T-helper 17 cell (primary cell): ENCODE measurements at regions not wholly inside any gene's neighbourhood (a gene's known extent, or its start where the extent isn't known, plus 50 kb on each side); places are given as distances from the start of the nearest gene placed in this dataset.

Experiments used
- ATAC-seq: fragments of 150-1000 bp; cut with Tn5 transposase; 2 replicates; pipeline ENCODE4 v1.10.0; 2021; ENCODE audit warnings: mild to moderate bottlenecking, moderate library complexity
- DNase-seq, 3 donors: peaks; one replicate each; pipeline versions ENCODE4 v3.0.0 to v3.0.0-alpha.2; 2020 to 2021
- H3K9me3 ChIP-seq: one replicate; pipeline ENCODE4 v1.7.0; 2013; ENCODE audit warnings: low read length, mild to moderate bottlenecking; ENCODE audit not compliant: control insufficient read depth, poor library complexity, severe bottlenecking
- H3K27ac Mint-ChIP-seq: one replicate; pipeline ENCODE4 v1.8.0; 2022; ENCODE audit warnings: mild to moderate bottlenecking, moderate library complexity, mixed read lengths
- H3K27me3 Mint-ChIP-seq: one replicate; pipeline ENCODE4 v1.8.0; 2022; ENCODE audit warnings: mixed read lengths
- H3K36me3 Mint-ChIP-seq: one replicate; pipeline ENCODE4 v1.8.0; 2022; ENCODE audit warnings: low read depth, mixed read lengths
- H3K4me1 Mint-ChIP-seq: one replicate; pipeline ENCODE4 v1.8.0; 2022; ENCODE audit warnings: mild to moderate bottlenecking, mixed read lengths
- H3K4me3 Mint-ChIP-seq: one replicate; pipeline ENCODE4 v1.8.0; 2022; ENCODE audit warnings: mild to moderate bottlenecking, moderate library complexity, mixed read lengths

- H3K4me1 Mint-ChIP-seq, result peaks cover 6% of the 10 kb centered on the region
- H3K36me3 Mint-ChIP-seq, result no peaks in the 10 kb centered on the region
- peaks cover 4% of the 10 kb centered on the region for H3K27me3 Mint-ChIP-seq
- no peak overlapping the region for H3K27ac Mint-ChIP-seq
- H3K4me3 Mint-ChIP-seq, result no peak overlapping the region
- ATAC-seq (no peak), DNase-seq (no peak)
- H3K9me3 ChIP-seq, result no peaks in the 10 kb centered on the region
Measured at GRCh38 chr2:105691947-105692390, 52.7 kb upstream of the NCK2 start.

- Mint-ChIP-seq H3K27ac (no peak overlapping the region), H3K36me3 (no peaks in the 10 kb centered on the region), H3K4me3 (no peak overlapping the region), H3K4me1 (peaks cover 6% of the 10 kb centered on the region), H3K27me3 (no peaks in the 10 kb centered on the region)
- DNase-seq (no peak), ATAC-seq (no peak)
- no peaks in the 10 kb centered on the region for H3K9me3 ChIP-seq
Measured at GRCh38 chr2:105690566-105690965, 54.1 kb upstream of the NCK2 start.

GRCh38 chr2:105689484-105689883 is 55.2 kb upstream of the NCK2 start:
- DNase-seq (no peak), ATAC-seq (no peak)
- Mint-ChIP-seq H3K27me3 (no peaks in the 10 kb centered on the region), H3K27ac (no peak overlapping the region), H3K4me3 (no peak overlapping the region), H3K4me1 (peaks cover 6% of the 10 kb centered on the region), H3K36me3 (no peaks in the 10 kb centered on the region)
- H3K9me3 ChIP-seq, result no peaks in the 10 kb centered on the region

- Mint-ChIP-seq H3K36me3 (no peaks in the 10 kb centered on the region), H3K4me1 (peaks cover 6% of the 10 kb centered on the region), H3K27me3 (no peaks in the 10 kb centered on the region), H3K27ac (no peak overlapping the region), H3K4me3 (no peak overlapping the region)
- no peaks in the 10 kb centered on the region for H3K9me3 ChIP-seq
- ATAC-seq, result no peak
- no peak for DNase-seq
Measured at GRCh38 chr2:105688946-105689345, 55.8 kb upstream of the NCK2 start.

- Mint-ChIP-seq H3K36me3 (no peaks in the 10 kb centered on the region), H3K27ac (no peak overlapping the region), H3K4me3 (no peak overlapping the region), H3K4me1 (peaks cover 8% of the 10 kb centered on the region), H3K27me3 (no peaks in the 10 kb centered on the region)
- no peaks in the 10 kb centered on the region for H3K9me3 ChIP-seq
- ATAC-seq (no peak), DNase-seq (no peak)
Measured at GRCh38 chr2:105686588-105686987, 58.1 kb upstream of the NCK2 start.

GRCh38 chr2:105683011-105683492 is 61.7 kb upstream of the NCK2 start:
- no peaks in the 10 kb centered on the region for H3K27me3 Mint-ChIP-seq
- no peak overlapping the region for H3K4me3 Mint-ChIP-seq
- no peak for ATAC-seq
- DNase-seq, result no peak
- peaks cover 11% of the 10 kb centered on the region for H3K4me1 Mint-ChIP-seq
- no peak overlapping the region for H3K27ac Mint-ChIP-seq
- H3K36me3 Mint-ChIP-seq, result no peaks in the 10 kb centered on the region
- H3K9me3 ChIP-seq, result no peaks in the 10 kb centered on the region

- Mint-ChIP-seq H3K27me3 (peaks cover 2% of the 10 kb centered on the region), H3K27ac (no peak overlapping the region), H3K36me3 (no peaks in the 10 kb centered on the region), H3K4me1 (peaks cover 11% of the 10 kb centered on the region), H3K4me3 (no peak overlapping the region)
- DNase-seq (no peak), ATAC-seq (no peak)
- H3K9me3 ChIP-seq, result no peaks in the 10 kb centered on the region
Measured at GRCh38 chr2:105682401-105682800, 62.3 kb upstream of the NCK2 start.

- Mint-ChIP-seq H3K4me3 (no peak overlapping the region), H3K4me1 (peaks cover 11% of the 10 kb centered on the region), H3K36me3 (no peaks in the 10 kb centered on the region), H3K27me3 (peaks cover 7% of the 10 kb centered on the region), H3K27ac (no peak overlapping the region)
- DNase-seq, result no peak
- peak; percentile 20 for ATAC-seq
- H3K9me3 ChIP-seq, result no peaks in the 10 kb centered on the region
Measured at GRCh38 chr2:105681927-105682326, 62.8 kb upstream of the NCK2 start.

GRCh38 chr2:105680357-105680756 is 64.4 kb upstream of the NCK2 start:
- no peak for ATAC-seq
- Mint-ChIP-seq H3K4me1 (peaks cover 11% of the 10 kb centered on the region), H3K36me3 (no peaks in the 10 kb centered on the region), H3K4me3 (no peak overlapping the region), H3K27me3 (peaks cover 9% of the 10 kb centered on the region), H3K27ac (no peak overlapping the region)
- H3K9me3 ChIP-seq, result no peaks in the 10 kb centered on the region
- DNase-seq, result no peak

DNA sequence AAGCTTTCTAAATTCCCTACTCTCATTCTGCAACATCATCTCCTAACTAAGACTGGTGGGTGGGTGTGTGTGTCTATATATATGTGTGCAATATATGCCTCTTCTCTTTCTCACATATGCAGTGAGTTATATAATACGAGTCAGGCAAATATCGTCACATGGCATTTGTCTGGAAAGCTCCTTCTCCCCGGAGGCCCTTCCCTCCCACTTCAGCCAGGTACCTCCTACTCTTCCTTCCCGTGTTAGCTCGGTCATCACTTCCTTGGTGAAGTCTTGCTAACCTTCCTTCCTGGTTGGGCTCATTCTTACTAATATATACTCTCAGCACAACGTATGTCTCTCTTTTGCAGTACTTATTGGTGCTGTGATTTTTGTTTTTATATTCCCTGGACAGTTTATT is 66.4 kb upstream of the NCK2 start:
- Mint-ChIP-seq H3K27ac (no peak overlapping the region), H3K4me1 (peaks cover 20% of the 10 kb centered on the region), H3K36me3 (no peaks in the 10 kb centered on the region), H3K27me3 (peaks cover 9% of the 10 kb centered on the region), H3K4me3 (no peak overlapping the region)
- no peaks in the 10 kb centered on the region for H3K9me3 ChIP-seq
- ATAC-seq (no peak), DNase-seq (no peak)

DNA sequence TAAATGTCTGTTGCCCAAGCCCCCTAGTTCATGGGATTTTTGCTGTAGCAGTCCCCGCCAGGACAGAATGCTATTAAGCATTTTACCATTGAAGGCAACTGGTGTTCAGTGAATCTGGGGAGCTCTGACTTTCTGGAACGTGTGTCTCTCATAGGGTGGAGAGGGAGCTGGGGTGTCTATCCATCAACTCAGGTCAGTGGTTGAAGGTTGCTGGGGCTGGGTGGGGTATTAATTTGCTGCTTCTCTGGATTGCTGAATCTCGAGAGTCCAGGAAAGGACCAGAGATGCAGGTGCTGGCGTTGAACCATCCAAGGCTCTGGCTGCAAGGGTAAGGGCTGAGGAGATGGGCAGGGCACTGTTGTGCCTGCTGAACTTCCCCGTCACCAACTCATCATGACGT is 66.8 kb upstream of the NCK2 start:
- DNase-seq, result no peak
- Mint-ChIP-seq H3K27ac (no peak overlapping the region), H3K4me1 (peaks cover 20% of the 10 kb centered on the region), H3K27me3 (peaks cover 9% of the 10 kb centered on the region), H3K4me3 (no peak overlapping the region), H3K36me3 (no peaks in the 10 kb centered on the region)
- no peak for ATAC-seq
- H3K9me3 ChIP-seq, result no peaks in the 10 kb centered on the region

- H3K27ac Mint-ChIP-seq, result no peak overlapping the region
- DNase-seq, result no peak
- peaks cover 9% of the 10 kb centered on the region for H3K27me3 Mint-ChIP-seq
- peaks cover 16% of the 10 kb centered on the region for H3K4me1 Mint-ChIP-seq
- ATAC-seq, result no peak
- H3K9me3 ChIP-seq, result no peaks in the 10 kb centered on the region
- no peak overlapping the region for H3K4me3 Mint-ChIP-seq
- H3K36me3 Mint-ChIP-seq, result no peaks in the 10 kb centered on the region
Measured at GRCh38 chr2:105675841-105676240, 68.9 kb upstream of the NCK2 start.

GRCh38 chr2:105674859-105675541 is 69.7 kb upstream of the NCK2 start:
- H3K27ac Mint-ChIP-seq, result peak overlapping the region; percentile 74
- H3K27me3 Mint-ChIP-seq, result peaks cover 9% of the 10 kb centered on the region
- H3K4me1 Mint-ChIP-seq, result peaks cover 16% of the 10 kb centered on the region
- DNase-seq (no peak), ATAC-seq (peak; percentile 67)
- no peaks in the 10 kb centered on the region for H3K9me3 ChIP-seq
- no peak overlapping the region for H3K4me3 Mint-ChIP-seq
- no peaks in the 10 kb centered on the region for H3K36me3 Mint-ChIP-seq

DNA sequence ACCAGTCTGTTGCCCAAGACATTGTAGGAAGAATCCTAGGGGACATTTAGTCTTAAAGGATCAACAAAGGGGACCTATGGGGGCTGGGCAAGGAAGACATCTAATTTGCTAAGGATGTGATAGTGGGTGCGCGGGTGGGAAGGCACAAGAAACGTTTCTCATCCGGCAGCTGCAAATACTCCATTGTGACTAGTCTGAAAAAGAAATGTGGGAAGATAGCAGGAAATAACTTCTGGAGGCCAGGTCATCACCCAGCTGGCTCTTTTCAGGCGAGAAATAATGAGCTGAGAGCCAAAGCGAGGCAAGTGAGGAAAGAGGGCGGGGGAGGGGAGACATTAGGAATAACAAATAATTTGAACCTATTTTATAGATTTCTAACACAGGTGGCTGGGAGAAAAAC is 70.3 kb upstream of the NCK2 start:
- DNase-seq (no peak), ATAC-seq (no peak)
- peaks cover 9% of the 10 kb centered on the region for H3K27me3 Mint-ChIP-seq
- H3K27ac Mint-ChIP-seq, result peak overlapping the region; percentile 74
- H3K4me1 Mint-ChIP-seq, result peaks cover 16% of the 10 kb centered on the region
- H3K36me3 Mint-ChIP-seq, result no peaks in the 10 kb centered on the region
- no peaks in the 10 kb centered on the region for H3K9me3 ChIP-seq
- H3K4me3 Mint-ChIP-seq, result peak overlapping the region; percentile 55
